ENCODE measurements at regions not wholly inside any gene's neighbourhood (a gene's known extent, or its start where the extent isn't known, plus 50 kb on each side); places are given as distances from the start of the nearest gene placed in this dataset.

DNA sequence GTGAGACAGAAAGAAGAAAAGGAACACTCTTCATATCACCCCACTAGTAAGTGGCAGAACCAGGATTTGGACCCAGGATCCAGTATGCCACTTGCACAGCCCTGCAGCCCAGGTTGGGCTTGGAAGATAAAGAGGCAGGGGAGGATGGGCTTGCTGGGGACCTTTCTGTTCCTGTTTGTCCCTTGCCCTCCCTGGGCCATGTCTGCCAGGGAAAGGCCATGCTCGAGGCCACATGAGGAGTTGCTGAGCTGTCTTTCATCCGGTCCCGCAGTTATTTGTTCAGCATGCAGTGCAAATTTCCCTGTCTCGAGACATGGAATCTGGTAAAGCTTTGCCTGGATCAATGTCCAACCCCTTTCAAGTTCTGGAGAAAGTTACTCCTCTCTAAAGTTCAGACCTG is 116.0 kb upstream of the MRPS22 start:
- intact Hi-C loops (cut with micrococcal nuclease): no loop called here

More for the DNA sequence above, 116.0 kb upstream of the MRPS22 start:
- CTCF ChIA-PET: no interaction called here
- Histone ChIP-seq H2BK5ac (ENCODE audit: low read depth, low read length, poor library complexity, severe bottlenecking) (no peak overlapping the region), H3K4me2 (ENCODE audit: low read depth, low read length) (no peak overlapping the region), H2BK120ac (ENCODE audit: low read depth, low read length) (no peak overlapping the region), H2AK5ac (ENCODE audit: low read depth, low read length) (no peak overlapping the region), H3K4ac (ENCODE audit: low read depth, low read length) (no peak overlapping the region), H2AK9ac (replicated peaks; ENCODE audit: low read depth, low read length, poor library complexity) (no peak overlapping the region), H2BK15ac (ENCODE audit: low read depth, low read length) (no peak overlapping the region), H3K14ac (replicated peaks; ENCODE audit: low read depth, low read length) (no peak overlapping the region), H3K4me1 (ENCODE audit: control insufficient read depth, insufficient read depth, low read length) (no peaks in the 10 kb centered on the region; the same call in 1 of the 2 replicates), H3K79me1 (ENCODE audit: low read depth in 1 of 2, low read length in 2 of 2) (no peaks in the 10 kb centered on the region), H4K20me1 (ENCODE audit: insufficient read depth, low read length) (no peaks in the 10 kb centered on the region), H4K8ac (ENCODE audit: low read depth in 2 of 2, low read length in 2 of 2) (no peak overlapping the region), H3K9ac (ENCODE audit: low read depth, low read length) (no peak overlapping the region), H3K27ac (ENCODE audit: insufficient read depth, low read length) (no peak overlapping the region), H4K5ac (ENCODE audit: low read depth, low read length) (no peak overlapping the region), H3K4me3 (ENCODE audit: insufficient read depth, low read depth, low read length) (no peak overlapping the region), H3K9me3 (ENCODE audit: control insufficient read depth, insufficient read depth, low read length) (no peaks in the 10 kb centered on the region), H2BK20ac (ENCODE audit: low read depth, low read length) (no peak overlapping the region), H3K18ac (ENCODE audit: low read depth, low read length) (no peak overlapping the region), H3K27me3 (ENCODE audit: control insufficient read depth, insufficient read depth, low read length) (peaks cover 14% of the 10 kb centered on the region), H3K36me3 (ENCODE audit: control insufficient read depth, insufficient read depth, low read length) (no peaks in the 10 kb centered on the region), H2AFZ (replicated peaks; ENCODE audit: low read length, poor library complexity) (no peak overlapping the region), H4K91ac (ENCODE audit: insufficient read depth, low read depth, low read length) (no peak overlapping the region), H3K23ac (ENCODE audit: low read depth, low read length) (no peak overlapping the region), H3K56ac (ENCODE audit: extremely low read depth, insufficient read depth, low read length) (no peak overlapping the region), H3K9me1 (ENCODE audit: insufficient read depth, low read length) (no peaks in the 10 kb centered on the region)
- 75% methylated on average over 2 of the region's 4 CpGs; no CpG with 5 or more reads in 1 of the 2 experiments for WGBS, 2 experiments (ENCODE audit: extremely low coverage in 2 of 2, insufficient read length in 1 of 2)
- POLR2A ChIA-PET (ENCODE audit: unreplicated experiment): no interaction called here
- no peak for ATAC-seq (ENCODE audit: low read depth)
- BruUV-seq (replicated peaks): no TSS peak
- DNase-seq: no peak
- dilution Hi-C loops (cut with HindIII; ENCODE audit: low sequenced_read_pairs, unreplicated experiment) (no loop called here), in situ Hi-C loops (cut with MboI; ENCODE audit: low sequenced_read_pairs) (no loop called here)
- no peak for TF ChIP-seq MAFK (IDR thresholded peaks at IDR 0.05; ENCODE audit: low read depth, low read length)

Measured in IMR-90 (cell line).